B cell (primary cell): ENCODE measurements at regions not wholly inside any gene's neighbourhood (a gene's known extent, or its start where the extent isn't known, plus 50 kb on each side); places are given as distances from the start of the nearest gene placed in this dataset.
A peak's percentile ranks its signal among the peaks of the same experiment; 100 is the strongest.

Source experiments
- ATAC-seq: fragments of 200-7000 bp; cut with Tn5 transposase; one replicate; pipeline ENCODE4 v1.10.0; 2021; ENCODE audit warnings: low read depth, mild to moderate bottlenecking, moderate number of reproducible peaks, moderate library complexity
- CTCF ChIA-PET: fragments of 350-600 bp; sonication (Branson Sonifier 250); formaldehyde crosslinking; loops from one replicate; lab custom pipeline; 2021; ENCODE audit warnings: antibody characterized with exemption, inconsistent platforms; lab: Charles Lee
- POLR2A ChIA-PET: fragments of 350-600 bp; sonication (Branson Sonifier 250); formaldehyde crosslinking; loops from one replicate; lab custom pipeline; 2021; ENCODE audit warnings: antibody characterized with exemption; lab: Charles Lee
- DNase-seq: peaks from one replicate; pipeline ENCODE4 v3.0.0; 2013
- H2AFZ ChIP-seq: 2 replicates; pipeline ENCODE4 v1.6.1; 2012; ENCODE audit warnings: mild to moderate bottlenecking, low read depth, low read length; ENCODE audit not compliant: insufficient read depth, poor library complexity, severe bottlenecking
- H3K27ac ChIP-seq, 2 donors: 1 replicate in 1 of 2; 2 replicates in 1 of 2; pipeline ENCODE4 v1.5.1; 2012 to 2013; ENCODE audit warnings: low read length in 2 of 2, mild to moderate bottlenecking in 2 of 2, moderate library complexity in 1 of 2
- H3K27me3 ChIP-seq, 4 experiments: fragments of 200-600 bp in 1 of 4; sonication (generic) in 1 of 4; replicated peaks in 1 of 4; 1 replicate in 2 of 4; 2 replicates in 2 of 4; pipeline versions ENCODE4 v1.6.1 to v1.7.0; 2013 to 2016; ENCODE audit warnings: low read length in 3 of 4, mild to moderate bottlenecking in 2 of 4, mixed read lengths in 1 of 4, moderate library complexity in 1 of 4; ENCODE audit not compliant: insufficient read depth in 4 of 4, control insufficient read depth in 3 of 4; ENCODE audit errors: control extremely low read depth in 1 of 4
- H3K36me3 ChIP-seq, 2 experiments: replicated peaks in 1 of 2; 1 replicate in 1 of 2; 2 replicates in 1 of 2; pipeline versions ENCODE4 v1.6.1 to v1.7.1; 2013; ENCODE audit warnings: low read length in 1 of 2; ENCODE audit not compliant: insufficient read depth in 2 of 2, control insufficient read depth in 1 of 2; ENCODE audit errors: control extremely low read depth in 1 of 2, extremely low read depth in 1 of 2
- H3K4me1 ChIP-seq, 2 donors: fragments of 200-600 bp in 1 of 2; sonication (generic) in 1 of 2; 1 replicate in 1 of 2; 2 replicates in 1 of 2; pipeline versions ENCODE4 v1.5.1 to v1.6.1; 2013 to 2017; ENCODE audit warnings: low read length in 2 of 2; ENCODE audit not compliant: control insufficient read depth in 2 of 2, insufficient read depth in 2 of 2
- H3K4me2 ChIP-seq: replicated peaks from 2 replicates; pipeline ENCODE3; 2012; ENCODE audit warnings: mild to moderate bottlenecking, low read depth, low read length; ENCODE audit not compliant: poor library complexity, severe bottlenecking
- H3K4me3 ChIP-seq, 5 experiments: fragments of 200-600 bp in 1 of 5; sonication (generic) in 1 of 5; 1 replicate in 3 of 5; 2 replicates in 2 of 5; pipeline versions ENCODE4 v1.5.1 to v1.7.0; 2011 to 2016; ENCODE audit warnings: low read length in 4 of 5, mild to moderate bottlenecking in 4 of 5, low read depth in 2 of 5, control low read depth in 1 of 5, moderate library complexity in 1 of 5; ENCODE audit not compliant: insufficient read depth in 1 of 5; ENCODE audit errors: control extremely low read depth in 1 of 5, extremely low read depth in 1 of 5
- H3K79me2 ChIP-seq: fragments of 200-600 bp; sonication (generic); one replicate; pipeline ENCODE4 v1.6.0; 2016; ENCODE audit warnings: low read length; ENCODE audit not compliant: control insufficient read depth, insufficient read depth
- H3K9ac ChIP-seq: fragments of 200-600 bp; sonication (generic); 2 replicates; pipeline ENCODE4 v1.6.1; 2017; ENCODE audit warnings: mild to moderate bottlenecking, low read length, moderate library complexity
- H3K9me3 ChIP-seq, 3 donors: one replicate each; pipeline versions ENCODE4 v1.6.1 to v1.7.1; 2013; ENCODE audit warnings: low read length in 2 of 3; ENCODE audit not compliant: control insufficient read depth in 2 of 3, insufficient read depth in 1 of 3; ENCODE audit errors: control extremely low read depth in 1 of 3
- H4K20me1 ChIP-seq: 2 replicates; pipeline ENCODE4 v1.6.0; 2012; ENCODE audit warnings: mild to moderate bottlenecking, low read length; ENCODE audit not compliant: insufficient read depth, control insufficient read depth, poor library complexity, severe bottlenecking
- H3K27ac Mint-ChIP-seq: one replicate; pipeline ENCODE4 v1.8.0; 2021; ENCODE audit warnings: mixed read lengths
- H3K27me3 Mint-ChIP-seq: one replicate; pipeline ENCODE4 v1.8.0; 2021; ENCODE audit warnings: mixed read lengths
- H3K4me1 Mint-ChIP-seq: one replicate; pipeline ENCODE4 v1.8.0; 2021; ENCODE audit warnings: mixed read lengths
- H3K4me3 Mint-ChIP-seq: one replicate; pipeline ENCODE4 v1.8.0; 2021; ENCODE audit warnings: mixed read lengths
- H3K9me3 Mint-ChIP-seq: one replicate; pipeline ENCODE4 v1.8.0; 2022; ENCODE audit warnings: mixed read lengths; ENCODE audit not compliant: insufficient read depth
- CTCF ChIP-seq: fragments of 200-600 bp; IDR thresholded peaks from one replicate; pipeline ENCODE4 v1.8.0; 2022; ENCODE audit warnings: antibody characterized with exemption, mild to moderate bottlenecking
- EZH2 ChIP-seq: IDR thresholded peaks from 2 replicates; pipeline ENCODE4 v1.6.1; 2012; ENCODE audit warnings: borderline replicate concordance, low read depth, mild to moderate bottlenecking, moderate library complexity, low read length; ENCODE audit not compliant: insufficient read depth, poor library complexity, severe bottlenecking
- WGBS: methylation state at CpG from one replicate; pipeline ENCODE4 v1.1.5; 2013; ENCODE audit warnings: missing lambda C conversion rate; ENCODE audit not compliant: insufficient coverage; 5-methylcytosine and 5-hydroxymethylcytosine counted together
- intact Hi-C: fragments of 100-400 bp; cut with micrococcal nuclease; formaldehyde crosslinking; loops from one replicate; pipeline ENCODE4 v1.10.0; 2022

GRCh38 chr5:173730632-173731298 is 114.3 kb upstream of the BOD1 start:
- Histone ChIP-seq H3K79me2 (no peaks in the 10 kb centered on the region), H3K9me3 (peaks cover 0 to 4% (median 0%) of the 10 kb centered on the region in 3 donors), H3K4me2 (no peak overlapping the region), H3K27ac (no peak overlapping the region), H3K36me3 (no peaks in the 10 kb centered on the region), H3K4me3 (no peak overlapping the region), H3K27me3 (no peaks in the 10 kb centered on the region), H4K20me1 (no peaks in the 10 kb centered on the region), H2AFZ (no peak overlapping the region), H3K9ac (no peak overlapping the region), H3K4me1 (peaks cover 27 to 31% of the 10 kb centered on the region in 2 donors)
- ATAC-seq (no peak), DNase-seq (no peak)
- intact Hi-C loops: loop anchor here (10.0 kb wide), 1 partner anchor 46 kb away; no protein-coding TSS in a partner anchor
- H3K27ac Mint-ChIP-seq: peak overlapping the region; percentile 57
- POLR2A ChIA-PET: no interaction called here
- 95% methylated on average over 13 of the region's 14 CpGs for WGBS
- H3K4me3 Mint-ChIP-seq: no peak overlapping the region
- TF ChIP-seq EZH2: no peak
- no peak for TF ChIP-seq CTCF
- CTCF ChIA-PET: interaction anchor here (0.8 to 1.1 kb wide), 2 partner anchors 14 to 113 kb away, joined by 3 to 4 read pairs; no protein-coding TSS in a partner anchor
- H3K4me1 Mint-ChIP-seq: peaks cover 43% of the 10 kb centered on the region
- peaks cover 3% of the 10 kb centered on the region for H3K9me3 Mint-ChIP-seq
- no peaks in the 10 kb centered on the region for H3K27me3 Mint-ChIP-seq

GRCh38 chr5:173733021-173733420 is 116.6 kb upstream of the BOD1 start:
- intact Hi-C loops: loop anchor here (10.0 kb wide), 1 partner anchor 48 kb away; no protein-coding TSS in a partner anchor
- CTCF ChIA-PET: interaction anchor here (0.7 to 1.8 kb wide), 3 partner anchors 20 to 192 kb away, joined by 3 to 8 read pairs (median 6); no protein-coding TSS in a partner anchor

More at GRCh38 chr5:173733021-173733420, 116.6 kb upstream of the BOD1 start:
- Histone ChIP-seq H3K4me1 (peaks cover 46 to 51% of the 10 kb centered on the region in 2 donors), H3K4me3 (no peak overlapping the region), H3K4me2 (peak overlapping the region; percentile 54), H3K36me3 (no peaks in the 10 kb centered on the region), H3K27ac (peak overlapping the region; percentile 80 to 89), H3K9ac (no peak overlapping the region), H3K27me3 (no peaks in the 10 kb centered on the region), H3K9me3 (peaks cover 0 to 4% (median 0%) of the 10 kb centered on the region in 3 donors), H2AFZ (peak overlapping the region; percentile 64), H4K20me1 (no peaks in the 10 kb centered on the region), H3K79me2 (no peaks in the 10 kb centered on the region)
- H3K27ac Mint-ChIP-seq: peak overlapping the region; percentile 92
- H3K27me3 Mint-ChIP-seq: no peaks in the 10 kb centered on the region
- ATAC-seq (no peak), DNase-seq (no peak)
- no peak overlapping the region for H3K4me3 Mint-ChIP-seq
- WGBS: 78% methylated on average over 5 of the region's 5 CpGs
- peaks cover 59% of the 10 kb centered on the region for H3K4me1 Mint-ChIP-seq
- POLR2A ChIA-PET: interaction anchor here (0.6 kb wide), 1 partner anchor 648 kb away, joined by 3 read pairs; no protein-coding TSS in a partner anchor
- H3K9me3 Mint-ChIP-seq: no peaks in the 10 kb centered on the region
- TF ChIP-seq CTCF (no peak), EZH2 (no peak)
